ENCODE measurements at regions not wholly inside any gene's neighbourhood (a gene's known extent, or its start where the extent isn't known, plus 50 kb on each side); places are given as distances from the start of the nearest gene placed in this dataset.

- H3K27ac ChIP-seq (ENCODE audit: low read depth) = no peak overlapping the region
- H3K36me3 ChIP-seq (ENCODE audit: insufficient read depth) = no peaks in the 10 kb centered on the region
- 63% methylated on average over 3 of the region's 3 CpGs for WGBS
- H3K4me3 ChIP-seq (ENCODE audit: low read depth, low read length) = no peak overlapping the region
- no peaks in the 10 kb centered on the region for H3K4me1 ChIP-seq (ENCODE audit: insufficient read depth)
- no peak for DNase-seq (ENCODE audit: extremely low spot score)
Observed at GRCh38 chr13:71149046-71149445, 718.0 kb downstream of the DACH1 start.

- Histone ChIP-seq H3K4me1 (ENCODE audit: insufficient read depth) (no peaks in the 10 kb centered on the region), H3K4me3 (ENCODE audit: low read depth, low read length) (no peak overlapping the region), H3K27ac (ENCODE audit: low read depth) (no peak overlapping the region), H3K36me3 (ENCODE audit: insufficient read depth) (no peaks in the 10 kb centered on the region)
- DNase-seq (ENCODE audit: extremely low spot score) = no peak
- 26% methylated on average over 1 of the region's 1 CpG for WGBS
Observed at GRCh38 chr13:71148396-71148795, 718.6 kb downstream of the DACH1 start.

- no peak for DNase-seq (ENCODE audit: extremely low spot score)
- Histone ChIP-seq H3K36me3 (ENCODE audit: insufficient read depth) (no peaks in the 10 kb centered on the region), H3K4me1 (ENCODE audit: insufficient read depth) (no peaks in the 10 kb centered on the region), H3K4me3 (ENCODE audit: low read depth, low read length) (no peak overlapping the region), H3K27ac (ENCODE audit: low read depth) (no peak overlapping the region)
- WGBS = 77% methylated on average over 2 of the region's 2 CpGs
Observed at GRCh38 chr13:71144883-71145282, 722.1 kb downstream of the DACH1 start.

GRCh38 chr13:71137101-71137500 is 729.9 kb downstream of the DACH1 start:
- 38% methylated on average over 2 of the region's 2 CpGs for WGBS
- Histone ChIP-seq H3K27ac (ENCODE audit: low read depth) (no peak overlapping the region), H3K36me3 (ENCODE audit: insufficient read depth) (no peaks in the 10 kb centered on the region), H3K4me3 (ENCODE audit: low read depth, low read length) (no peak overlapping the region), H3K4me1 (ENCODE audit: insufficient read depth) (no peaks in the 10 kb centered on the region)
- no peak for DNase-seq (ENCODE audit: extremely low spot score)

GRCh38 chr13:71124230-71124629 is 742.8 kb downstream of the DACH1 start:
- 86% methylated on average over 1 of the region's 1 CpG for WGBS
- DNase-seq (ENCODE audit: extremely low spot score) = no peak
- Histone ChIP-seq H3K27ac (ENCODE audit: low read depth) (no peak overlapping the region), H3K36me3 (ENCODE audit: insufficient read depth) (no peaks in the 10 kb centered on the region), H3K4me1 (ENCODE audit: insufficient read depth) (no peaks in the 10 kb centered on the region), H3K4me3 (ENCODE audit: low read depth, low read length) (no peak overlapping the region)

GRCh38 chr13:71118779-71119364 is 748.1 kb downstream of the DACH1 start:
- Histone ChIP-seq H3K36me3 (ENCODE audit: insufficient read depth) (no peaks in the 10 kb centered on the region), H3K4me1 (ENCODE audit: insufficient read depth) (no peaks in the 10 kb centered on the region), H3K27ac (ENCODE audit: low read depth) (no peak overlapping the region), H3K4me3 (ENCODE audit: low read depth, low read length) (no peak overlapping the region)
- no peak for DNase-seq (ENCODE audit: extremely low spot score)
- 68% methylated on average over 6 of the region's 6 CpGs for WGBS

GRCh38 chr13:71117920-71118319 is 749.1 kb downstream of the DACH1 start:
- H3K4me3 ChIP-seq (ENCODE audit: low read depth, low read length) = no peak overlapping the region
- no peak overlapping the region for H3K27ac ChIP-seq (ENCODE audit: low read depth)
- no peak for DNase-seq (ENCODE audit: extremely low spot score)
- H3K4me1 ChIP-seq (ENCODE audit: insufficient read depth) = no peaks in the 10 kb centered on the region
- H3K36me3 ChIP-seq (ENCODE audit: insufficient read depth) = no peaks in the 10 kb centered on the region

GRCh38 chr13:71115301-71115700 is 751.7 kb downstream of the DACH1 start:
- 39% methylated on average over 5 of the region's 5 CpGs for WGBS

GRCh38 chr13:71096421-71096820 is 770.6 kb downstream of the DACH1 start:
- no peak for DNase-seq (ENCODE audit: extremely low spot score)
- no peak overlapping the region for H3K27ac ChIP-seq (ENCODE audit: low read depth)
- no peaks in the 10 kb centered on the region for H3K36me3 ChIP-seq (ENCODE audit: insufficient read depth)
- H3K4me3 ChIP-seq (ENCODE audit: low read depth, low read length) = no peak overlapping the region
- H3K4me1 ChIP-seq (ENCODE audit: insufficient read depth) = no peaks in the 10 kb centered on the region
- WGBS = 49% methylated on average over 1 of the region's 1 CpG

More at GRCh38 chr13:71115301-71115700, 751.7 kb downstream of the DACH1 start:
- no peak for DNase-seq (ENCODE audit: extremely low spot score)
- H3K4me1 ChIP-seq (ENCODE audit: insufficient read depth) = no peaks in the 10 kb centered on the region
- no peaks in the 10 kb centered on the region for H3K36me3 ChIP-seq (ENCODE audit: insufficient read depth)
- H3K4me3 ChIP-seq (ENCODE audit: low read depth, low read length) = no peak overlapping the region
- H3K27ac ChIP-seq (ENCODE audit: low read depth) = no peak overlapping the region

- H3K36me3 ChIP-seq (ENCODE audit: insufficient read depth) = no peaks in the 10 kb centered on the region
- no peak for DNase-seq (ENCODE audit: extremely low spot score)
- WGBS = 76% methylated on average over 2 of the region's 2 CpGs
- H3K4me3 ChIP-seq (ENCODE audit: low read depth, low read length) = no peak overlapping the region
- no peaks in the 10 kb centered on the region for H3K4me1 ChIP-seq (ENCODE audit: insufficient read depth)
- no peak overlapping the region for H3K27ac ChIP-seq (ENCODE audit: low read depth)
Observed at GRCh38 chr13:71090990-71091389, 776.0 kb downstream of the DACH1 start.

GRCh38 chr13:71089056-71089455 is 777.9 kb downstream of the DACH1 start:
- DNase-seq (ENCODE audit: extremely low spot score) = no peak
- no peaks in the 10 kb centered on the region for H3K4me1 ChIP-seq (ENCODE audit: insufficient read depth)
- H3K36me3 ChIP-seq (ENCODE audit: insufficient read depth) = no peaks in the 10 kb centered on the region
- no peak overlapping the region for H3K4me3 ChIP-seq (ENCODE audit: low read depth, low read length)
- 83% methylated on average over 4 of the region's 4 CpGs for WGBS
- no peak overlapping the region for H3K27ac ChIP-seq (ENCODE audit: low read depth)

- Histone ChIP-seq H3K36me3 (ENCODE audit: insufficient read depth) (no peaks in the 10 kb centered on the region), H3K4me1 (ENCODE audit: insufficient read depth) (no peaks in the 10 kb centered on the region), H3K4me3 (ENCODE audit: low read depth, low read length) (no peak overlapping the region), H3K27ac (ENCODE audit: low read depth) (no peak overlapping the region)
- 95% methylated on average over 16 of the region's 16 CpGs for WGBS
- no peak for DNase-seq (ENCODE audit: extremely low spot score)
Observed at GRCh38 chr13:71087432-71087831, 779.6 kb downstream of the DACH1 start.

- 84% methylated on average over 2 of the region's 2 CpGs for WGBS
- DNase-seq (ENCODE audit: extremely low spot score) = no peak
- Histone ChIP-seq H3K27ac (ENCODE audit: low read depth) (no peak overlapping the region), H3K4me3 (ENCODE audit: low read depth, low read length) (no peak overlapping the region), H3K36me3 (ENCODE audit: insufficient read depth) (no peaks in the 10 kb centered on the region), H3K4me1 (ENCODE audit: insufficient read depth) (no peaks in the 10 kb centered on the region)
Observed at GRCh38 chr13:71087006-71087405, 780.0 kb downstream of the DACH1 start.

GRCh38 chr13:71082631-71083030 is 784.4 kb downstream of the DACH1 start:
- no peaks in the 10 kb centered on the region for H3K4me1 ChIP-seq (ENCODE audit: insufficient read depth)
- WGBS = 45% methylated on average over 1 of the region's 1 CpG
- no peak overlapping the region for H3K4me3 ChIP-seq (ENCODE audit: low read depth, low read length)
- no peak for DNase-seq (ENCODE audit: extremely low spot score)
- no peaks in the 10 kb centered on the region for H3K36me3 ChIP-seq (ENCODE audit: insufficient read depth)
- H3K27ac ChIP-seq (ENCODE audit: low read depth) = no peak overlapping the region

GRCh38 chr13:71079638-71080037 is 787.4 kb downstream of the DACH1 start:
- Histone ChIP-seq H3K27ac (ENCODE audit: low read depth) (no peak overlapping the region), H3K4me1 (ENCODE audit: insufficient read depth) (no peaks in the 10 kb centered on the region), H3K36me3 (ENCODE audit: insufficient read depth) (no peaks in the 10 kb centered on the region), H3K4me3 (ENCODE audit: low read depth, low read length) (no peak overlapping the region)
- DNase-seq (ENCODE audit: extremely low spot score) = no peak
